GM15510 (cell line): ENCODE measurements at regions not wholly inside any gene's neighbourhood (a gene's known extent, or its start where the extent isn't known, plus 50 kb on each side); places are given as distances from the start of the nearest gene placed in this dataset.

Source experiments
- POLR2A ChIP-seq: IDR thresholded peaks from 3 replicates; pipeline ENCODE4 v1.6.1; 2011; ENCODE audit warnings: borderline replicate concordance; ENCODE audit not compliant: insufficient read length; ENCODE audit errors: extremely low read depth

DNA sequence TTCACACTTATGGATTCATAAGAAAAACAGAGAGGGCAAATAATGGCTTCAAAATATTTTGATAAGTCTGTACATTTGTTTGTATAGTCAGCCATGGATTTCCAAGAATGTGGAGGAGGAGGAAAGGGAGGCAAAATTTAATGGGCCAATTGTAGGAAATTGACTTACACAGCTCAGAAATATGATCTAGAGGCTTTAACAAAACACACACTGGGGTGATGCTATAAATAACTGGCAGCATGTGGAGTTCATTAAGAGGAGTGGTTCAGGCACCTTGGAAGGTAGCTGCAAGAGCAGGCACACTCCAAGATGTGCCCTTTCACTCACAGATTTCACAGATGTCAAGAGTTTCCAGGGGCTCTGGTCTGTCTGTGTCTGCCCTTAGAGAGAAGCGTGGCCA, 193.4 kb upstream of the RASGRP1 start:
- TF ChIP-seq POLR2A, result no peak

DNA sequence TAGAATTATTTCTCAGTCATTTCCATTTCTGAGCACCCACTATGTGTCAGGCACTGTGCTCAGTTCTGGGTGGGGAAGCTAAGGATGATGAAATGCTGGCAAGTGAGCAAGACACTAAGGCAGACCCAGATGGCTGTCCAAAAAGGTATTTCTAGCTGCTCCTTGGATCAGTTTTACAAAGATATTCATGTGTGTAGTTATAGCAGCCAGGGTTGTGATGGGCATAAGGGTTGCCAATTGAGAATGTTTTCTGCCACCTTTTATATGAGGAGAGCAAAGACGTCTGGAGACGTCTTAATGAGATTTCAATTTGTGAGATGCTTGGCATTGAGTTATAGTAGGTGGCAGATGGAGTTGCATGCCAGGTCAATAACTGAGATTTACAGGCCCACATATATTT, 197.1 kb upstream of the RASGRP1 start:
- no peak for TF ChIP-seq POLR2A

DNA sequence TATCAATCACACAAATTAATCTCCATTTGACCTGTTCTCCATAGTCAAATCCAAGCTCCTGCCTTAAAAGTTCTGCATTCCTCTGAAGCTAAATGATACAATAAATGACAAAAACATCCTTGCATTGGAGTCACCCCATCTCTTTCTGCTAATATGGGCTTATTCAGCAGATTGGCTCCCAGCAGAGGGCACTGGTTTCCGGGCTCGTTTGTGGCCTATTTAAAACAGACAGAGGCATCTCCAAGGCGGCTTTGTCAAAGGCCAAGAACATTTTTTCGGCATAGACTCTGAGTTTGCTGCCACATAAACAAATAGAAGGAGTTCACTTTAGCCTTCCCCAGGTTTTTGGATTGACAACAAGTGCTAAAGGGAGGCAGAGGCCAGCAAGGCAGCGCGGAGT, 204.4 kb upstream of the RASGRP1 start:
- no peak for TF ChIP-seq POLR2A

DNA sequence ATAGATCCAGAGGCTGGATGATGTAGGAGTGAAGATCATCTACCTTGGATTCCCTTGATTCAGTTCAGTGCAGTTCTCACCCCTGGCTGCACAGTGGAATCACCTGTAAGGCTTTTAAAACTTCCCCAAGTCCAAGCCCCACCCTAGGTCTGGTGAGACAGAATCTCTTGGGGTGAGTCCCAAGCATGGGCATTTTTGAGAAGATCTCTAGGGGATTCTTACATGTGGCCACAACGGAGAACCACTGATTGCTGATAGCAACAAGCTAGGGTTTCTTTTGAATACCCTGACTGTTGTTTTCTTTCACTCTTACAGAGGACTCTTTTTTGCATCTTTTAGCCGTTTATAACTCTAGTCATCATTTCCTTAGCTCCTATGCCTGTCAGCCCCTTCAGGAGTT, 204.9 kb upstream of the RASGRP1 start:
- TF ChIP-seq POLR2A, result no peak

DNA sequence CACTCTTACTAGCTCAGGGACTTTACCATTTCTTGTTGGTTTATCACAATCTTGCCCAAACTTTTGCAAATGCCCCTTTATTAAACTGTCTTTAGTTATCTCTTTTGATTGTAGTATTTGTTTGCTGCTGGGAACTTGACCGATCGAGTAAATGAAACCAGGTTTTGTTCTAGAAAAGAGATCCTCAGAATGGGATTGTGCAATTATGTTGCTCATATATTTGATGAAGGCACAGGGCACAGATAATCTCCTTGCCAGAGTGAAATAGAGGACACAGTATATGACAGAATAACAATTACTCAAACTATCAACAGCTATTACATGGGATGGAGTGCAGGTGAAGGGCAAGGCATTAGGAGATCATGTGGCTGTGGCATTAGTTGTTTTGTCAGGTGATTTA, 216.6 kb upstream of the RASGRP1 start:
- no peak for TF ChIP-seq POLR2A

DNA sequence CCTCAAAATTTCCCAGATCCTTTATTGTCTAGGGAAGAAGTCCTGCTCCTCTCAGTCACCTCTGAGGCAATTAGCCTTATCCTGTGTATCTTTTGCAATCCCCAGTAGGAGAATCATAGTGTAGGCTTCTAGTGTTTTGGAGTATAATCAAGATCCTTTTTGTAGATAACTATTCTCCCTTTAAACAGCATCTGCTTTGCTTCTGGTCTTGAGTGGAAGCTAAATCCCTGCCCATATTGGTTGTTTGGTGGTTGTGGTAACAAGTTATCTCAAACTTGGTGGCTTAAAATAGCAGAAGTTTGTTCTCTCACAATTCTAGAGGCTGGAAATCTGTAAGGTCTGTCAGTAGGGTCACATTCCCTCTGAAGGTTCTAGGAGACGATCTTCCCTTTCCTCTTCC, 217.5 kb upstream of the RASGRP1 start:
- no peak for TF ChIP-seq POLR2A

DNA sequence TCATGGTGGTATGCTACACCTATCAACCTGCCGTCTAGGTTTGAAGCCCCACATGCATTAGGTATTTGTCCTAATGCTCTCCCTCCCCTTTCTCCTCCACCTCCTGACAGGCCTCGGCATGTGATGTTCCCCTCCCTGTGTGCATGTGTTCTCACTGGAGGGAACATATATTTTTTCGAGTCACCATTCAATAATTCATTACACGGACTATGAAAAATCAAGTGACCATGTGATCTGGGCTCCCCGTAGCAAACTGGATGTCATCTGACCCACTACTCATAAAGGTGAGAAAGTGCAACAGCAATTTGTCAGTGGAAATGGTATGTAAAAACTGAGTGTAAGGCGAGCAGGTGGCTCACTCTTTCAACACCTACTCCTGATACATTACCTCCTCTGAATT, 224.3 kb upstream of the RASGRP1 start:
- no peak for TF ChIP-seq POLR2A

DNA sequence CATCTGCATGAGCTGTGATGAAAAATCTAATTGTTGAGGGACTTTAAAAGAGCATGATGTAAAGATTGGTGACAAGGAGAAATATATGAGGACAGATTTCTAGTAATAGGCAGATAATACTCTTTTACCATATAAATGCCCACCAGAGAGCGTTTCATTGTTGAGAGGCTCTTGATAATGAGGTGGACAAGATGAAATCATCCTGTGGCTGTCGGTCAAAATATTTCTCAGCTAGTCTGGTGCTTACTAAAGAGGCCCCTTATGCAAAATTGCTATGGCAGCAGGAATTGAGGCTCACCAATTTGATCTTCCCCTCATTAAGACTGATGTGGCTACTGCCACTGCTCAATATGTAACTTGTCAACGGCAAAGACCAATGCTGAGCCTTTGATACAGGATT, 225.0 kb upstream of the RASGRP1 start:
- TF ChIP-seq POLR2A, result no peak

DNA sequence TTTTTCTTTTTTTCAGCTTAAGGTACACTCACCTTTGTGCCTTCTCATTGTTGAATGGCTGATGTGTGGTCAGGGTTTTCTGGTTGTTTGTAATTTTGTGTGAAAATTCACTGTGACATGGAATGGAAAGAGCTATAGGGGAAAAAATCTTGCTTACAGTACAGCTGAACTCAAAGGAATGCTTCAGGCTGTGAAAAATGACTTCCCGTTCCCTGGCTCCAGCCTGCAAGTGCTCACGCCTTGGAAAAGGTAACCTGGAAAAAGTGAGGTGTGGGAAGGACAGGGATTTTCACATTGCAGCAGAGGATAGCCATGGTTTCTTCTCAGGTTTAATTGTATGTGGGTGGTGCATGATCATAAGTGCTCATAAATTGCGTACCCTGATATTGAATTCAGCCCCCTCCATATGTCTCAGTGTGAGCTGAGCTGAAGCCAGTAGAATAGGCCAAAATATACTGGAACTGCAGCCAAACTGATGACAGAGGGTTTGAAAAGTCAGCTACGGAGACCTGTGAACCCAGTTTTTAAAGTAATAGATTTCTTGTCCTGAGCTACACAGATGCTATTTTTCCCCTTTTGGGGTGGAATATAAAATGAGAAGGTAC, 228.7 kb upstream of the RASGRP1 start:
- TF ChIP-seq POLR2A, result no peak

DNA sequence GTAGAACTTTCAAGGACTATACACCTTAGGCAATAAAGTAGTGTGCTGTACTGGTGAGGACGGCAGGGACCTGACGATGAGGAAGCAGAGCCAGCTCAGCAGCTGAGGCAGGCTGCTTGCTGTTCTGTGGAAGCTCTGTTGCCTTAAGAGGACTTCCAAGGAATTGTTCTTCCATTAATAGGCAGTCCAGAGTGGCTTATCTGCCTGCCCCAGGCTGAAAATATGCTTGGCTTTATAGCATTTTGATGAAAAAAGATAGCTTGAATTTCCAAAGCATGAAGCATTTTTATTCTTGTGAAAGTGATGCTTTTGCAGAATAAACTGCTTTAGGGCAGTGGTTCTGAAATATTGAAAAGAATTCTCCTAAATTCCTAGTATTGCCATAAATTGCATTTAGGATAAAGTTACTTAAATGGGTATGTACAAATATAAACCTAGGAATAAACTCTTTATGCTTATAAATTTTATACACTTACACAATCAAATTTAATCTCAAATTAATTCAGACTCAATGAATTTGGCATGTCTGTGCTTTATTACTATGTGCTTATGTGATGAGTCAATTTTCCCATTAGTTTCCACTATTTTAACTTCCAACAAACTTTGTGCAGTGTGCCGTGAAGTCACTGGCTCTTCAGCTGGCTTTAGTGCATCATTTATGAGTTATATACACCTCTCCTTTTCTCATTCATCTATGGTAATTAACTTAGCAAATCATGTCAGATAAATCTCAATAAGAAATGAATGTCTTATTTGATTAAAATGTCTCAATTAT, 231.0 kb upstream of the RASGRP1 start:
- no peak for TF ChIP-seq POLR2A

DNA sequence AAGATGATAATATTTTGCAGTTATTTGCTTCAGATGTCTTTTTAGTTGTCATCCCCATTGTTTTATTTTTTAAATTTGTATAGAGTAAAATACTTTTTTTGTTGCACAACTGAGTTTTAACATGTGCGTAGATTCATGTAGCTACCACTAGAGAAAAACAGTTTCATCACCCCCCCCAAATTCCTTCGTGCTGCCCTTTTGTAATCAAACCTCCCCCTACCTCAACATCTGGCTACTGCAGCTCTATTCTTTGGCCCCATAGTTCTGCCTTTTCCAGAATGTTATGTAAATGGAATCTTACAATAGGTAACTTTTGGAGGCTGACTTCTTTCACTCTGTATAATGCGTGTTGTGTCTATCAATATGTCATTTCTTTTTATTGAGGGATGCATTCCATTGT, 232.0 kb upstream of the RASGRP1 start:
- TF ChIP-seq POLR2A, result no peak

DNA sequence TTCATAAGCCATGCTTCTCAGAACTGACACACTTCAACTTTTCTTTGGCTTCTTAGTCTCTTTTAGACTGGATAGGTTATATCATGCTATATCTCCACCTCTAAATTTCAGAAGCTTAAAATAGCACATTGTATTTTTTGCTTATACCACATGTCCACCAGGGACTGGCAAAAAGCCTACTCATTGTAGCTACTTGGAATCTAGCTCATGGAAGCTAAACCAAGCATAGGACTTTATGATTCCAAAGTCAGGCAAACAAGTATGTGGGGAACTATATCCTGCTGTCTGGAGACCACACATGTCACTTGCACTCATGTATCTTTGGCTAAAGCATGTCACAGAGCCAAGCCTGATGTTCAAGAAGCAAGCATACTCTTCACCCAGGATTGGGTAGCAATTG, 245.0 kb upstream of the RASGRP1 start:
- no peak for TF ChIP-seq POLR2A

DNA sequence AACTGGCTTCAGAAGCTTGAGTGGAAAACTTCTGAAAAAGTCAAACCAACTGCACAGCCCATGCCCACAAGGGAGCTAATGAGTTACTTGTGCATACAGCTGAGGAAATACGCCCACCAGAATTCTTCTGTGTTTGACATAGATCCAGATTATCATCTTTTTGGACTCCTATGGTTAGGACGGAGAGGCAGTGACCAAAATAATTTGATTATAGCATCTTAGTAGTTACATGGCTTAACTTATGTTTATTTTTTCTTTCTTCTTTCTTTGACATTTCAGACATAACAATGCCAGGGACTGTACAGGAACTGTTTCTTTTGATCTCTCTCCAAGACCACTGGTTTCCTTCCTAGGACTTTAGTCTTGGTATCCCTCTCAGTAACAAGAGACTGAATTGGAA, 246.1 kb upstream of the RASGRP1 start:
- no peak for TF ChIP-seq POLR2A

DNA sequence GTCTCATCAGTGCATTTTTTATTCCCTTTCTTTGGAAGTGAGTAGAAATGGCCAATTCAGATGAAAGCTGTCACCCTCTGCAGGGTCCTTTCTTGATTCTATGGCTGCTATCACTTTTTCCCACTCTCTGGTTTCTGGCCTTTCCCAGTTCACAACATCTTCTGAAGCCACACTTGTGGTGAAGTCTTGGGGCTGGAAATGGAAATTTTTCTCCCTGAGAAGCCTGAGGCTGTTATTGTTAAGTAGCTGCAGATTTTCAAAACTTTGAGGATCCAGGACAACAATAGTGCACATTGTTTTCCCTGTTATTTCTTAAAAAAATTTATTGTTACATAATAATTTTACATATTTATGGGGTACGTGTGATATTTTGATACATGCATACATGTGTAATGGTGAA, 250.3 kb upstream of the RASGRP1 start:
- TF ChIP-seq POLR2A, result no peak

DNA sequence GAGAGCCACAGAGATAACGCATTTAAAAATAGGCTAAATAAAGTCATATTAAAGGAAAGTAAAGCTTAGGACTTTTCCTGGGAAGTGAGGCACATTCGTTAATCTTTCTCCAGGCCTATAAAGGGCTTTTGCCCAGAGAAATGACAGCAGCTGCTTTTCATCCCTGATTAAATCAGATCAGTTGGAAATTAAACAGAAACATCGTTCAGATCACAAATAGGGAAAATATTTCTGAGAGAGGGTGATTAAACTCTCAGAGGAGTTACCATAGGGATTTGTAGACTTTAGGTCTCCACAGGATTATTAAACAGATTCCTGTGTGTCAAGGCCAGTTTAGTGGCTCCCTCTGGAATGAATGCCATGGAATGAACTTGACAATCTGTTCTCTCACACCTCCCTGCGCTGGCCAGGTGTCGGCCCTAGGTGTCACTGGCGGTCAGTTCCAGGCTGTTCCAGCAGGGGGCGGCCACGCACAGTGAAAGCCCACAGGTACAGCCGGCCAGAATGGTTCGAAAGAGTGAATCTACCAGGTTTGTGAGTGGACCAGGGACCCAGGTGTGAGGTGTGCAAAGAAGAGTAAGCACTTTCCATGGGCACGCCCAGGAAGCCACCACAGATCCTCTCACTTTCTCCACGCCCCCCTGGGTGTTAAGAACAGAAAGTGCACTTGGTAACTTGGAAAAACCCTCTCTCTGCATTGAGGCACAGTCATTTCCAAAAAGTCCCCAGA, 253.0 kb upstream of the RASGRP1 start:
- no peak for TF ChIP-seq POLR2A
